A549 (cell line): ENCODE measurements at regions not wholly inside any gene's neighbourhood (a gene's known extent, or its start where the extent isn't known, plus 50 kb on each side); places are given as distances from the start of the nearest gene placed in this dataset.

Experiments used
- ATAC-seq, 2 experiments: fragments of 200-7000 bp in 1 of 2; fragments of >200 bp in 1 of 2; cut with Nextera tagmentation in 1 of 2; cut with Tn5 transposase in 1 of 2; 3 replicates each; pipeline versions ENCODE4 v1.8.0 to v1.9.1; 2018 to 2020; ENCODE audit warnings: mild to moderate bottlenecking in 1 of 2, moderate library complexity in 1 of 2
- CTCF ChIA-PET: fragments of 300-600 bp; sonication (Branson Sonifier 250); formaldehyde crosslinking; extraction: SDS; loops from one replicate; lab custom pipeline; 2021; ENCODE audit warnings: antibody characterized with exemption, inconsistent platforms; lab: Yijun Ruan, JAX
- POLR2A ChIA-PET: fragments of 350-600 bp; formaldehyde crosslinking; extraction: SDS; loops from one replicate; lab custom pipeline; 2021; ENCODE audit warnings: antibody characterized with exemption, inconsistent platforms; lab: Yijun Ruan, JAX
- DNase-seq, 2 experiments: peaks; one replicate each; pipeline versions ENCODE4 v3.0.0 to v3.0.0-alpha.2; 2011 to 2016; ENCODE audit warnings: low read depth in 1 of 2, low spot score in 1 of 2
- FAIRE-seq: peaks from 2 replicates; lab custom pipeline; 2011; peaks lifted over from hg19 to GRCh38; lab: Jason Lieb, UNC
- H3K27ac ChIP-seq, 2 experiments: fragments of >200 bp; sonication (Bioruptor Twin); formaldehyde crosslinking; 3 replicates each; pipeline ENCODE4 v1.5.1; 2016 to 2017
- H3K4me1 ChIP-seq: fragments of >200 bp; sonication (Bioruptor Twin); formaldehyde crosslinking; 3 replicates; pipeline ENCODE4 v1.6.1; 2016
- H3K4me2 ChIP-seq: fragments of >200 bp; sonication (Bioruptor Twin); formaldehyde crosslinking; 3 replicates; pipeline ENCODE4 v1.6.1; 2016
- H3K4me3 ChIP-seq: fragments of >200 bp; sonication (Bioruptor Twin); formaldehyde crosslinking; 3 replicates; pipeline ENCODE4 v1.5.1; 2016
- H3K9me3 ChIP-seq: fragments of >200 bp; sonication (Bioruptor Twin); formaldehyde crosslinking; 3 replicates; pipeline ENCODE4 v1.6.1; 2016
- BHLHE40 ChIP-seq: IDR thresholded peaks from 2 replicates; pipeline ENCODE4 v1.6.1; 2012; ENCODE audit warnings: low read depth, low read length, inconsistent platforms
- CBX2 ChIP-seq: fragments of 200-600 bp; sonication (generic); IDR thresholded peaks from 2 replicates; pipeline ENCODE4 v1.6.1; 2016; ENCODE audit warnings: low read depth, mild to moderate bottlenecking, borderline replicate concordance
- CBX8 ChIP-seq: fragments of 200-600 bp; sonication (generic); IDR thresholded peaks from 2 replicates; pipeline ENCODE4 v1.6.1; 2016
- CHD4 ChIP-seq: fragments of 200-600 bp; sonication (generic); IDR thresholded peaks from 2 replicates; pipeline ENCODE4 v1.6.1; 2016; ENCODE audit warnings: antibody characterized with exemption, mild to moderate bottlenecking, borderline replicate concordance
- CTCF ChIP-seq: fragments of >200 bp; sonication (Bioruptor Twin); formaldehyde crosslinking; IDR thresholded peaks from 3 replicates; pipeline ENCODE4 v1.5.1; 2016
- EHMT2 ChIP-seq: fragments of 200-600 bp; sonication (generic); IDR thresholded peaks from 2 replicates; pipeline ENCODE4 v1.6.1; 2016; ENCODE audit warnings: antibody characterized with exemption, low read depth, mild to moderate bottlenecking, moderate library complexity
- EP300 ChIP-seq, 2 experiments: fragments of >200 bp; sonication (Bioruptor Twin); formaldehyde crosslinking; IDR thresholded peaks; 2 replicates in 1 of 2; 3 replicates in 1 of 2; pipeline ENCODE4 v1.6.1; 2016 to 2017
- FOSL2 ChIP-seq, 2 experiments: fragments of 450-650 bp in 1 of 2; fragments of >200 bp in 1 of 2; sonication (Bioruptor Twin) in 1 of 2; formaldehyde crosslinking; IDR thresholded peaks; 2 replicates each; pipeline versions ENCODE4 v1.5.0 to v1.6.1; 2016 to 2020; ENCODE audit warnings: mild to moderate bottlenecking in 1 of 2, moderate library complexity in 1 of 2
- HES2 ChIP-seq: fragments of >200 bp; sonication (Bioruptor Twin); formaldehyde crosslinking; IDR thresholded peaks from 2 replicates; pipeline ENCODE4 v1.6.1; 2016
- HOXA7 ChIP-seq: fragments of 250-450 bp; sonication (Bioruptor Pico); IDR thresholded peaks from 2 replicates; pipeline ENCODE4 v1.5.0; 2020; ENCODE audit warnings: mild to moderate bottlenecking, moderate library complexity
- HOXB13 ChIP-seq: fragments of 250-450 bp; sonication (Bioruptor Pico); IDR thresholded peaks from 2 replicates; pipeline ENCODE4 v1.5.0; 2020; ENCODE audit warnings: low read depth, mild to moderate bottlenecking, moderate library complexity
- JUNB ChIP-seq: fragments of >200 bp; sonication (Bioruptor Twin); formaldehyde crosslinking; IDR thresholded peaks from 2 replicates; pipeline ENCODE4 v1.6.1; 2016
- KDM1A ChIP-seq: fragments of 200-600 bp; sonication (generic); IDR thresholded peaks from 2 replicates; pipeline ENCODE4 v1.6.1; 2016; ENCODE audit warnings: low read depth, mild to moderate bottlenecking
- MAFK ChIP-seq: fragments of 450-650 bp; IDR thresholded peaks from 2 replicates; pipeline ENCODE4 v1.6.1; 2014; ENCODE audit not compliant: partially characterized antibody
- MAZ ChIP-seq: fragments of 150-350 bp; IDR thresholded peaks from 2 replicates; pipeline ENCODE4 v1.6.1; 2014; ENCODE audit warnings: antibody characterized with exemption, low read depth, low read length, borderline replicate concordance
- PHF8 ChIP-seq: fragments of 200-600 bp; sonication (generic); IDR thresholded peaks from 2 replicates; pipeline ENCODE4 v1.6.1; 2016; ENCODE audit warnings: low read depth, mild to moderate bottlenecking, antibody characterized with exemption, moderate library complexity, borderline replicate concordance
- POLR2A ChIP-seq: IDR thresholded peaks from 2 replicates; pipeline ENCODE4 v1.6.1; 2012; ENCODE audit warnings: mild to moderate bottlenecking, low read length
- RAD21 ChIP-seq, 2 experiments: fragments of >200 bp in 1 of 2; sonication (Bioruptor Twin) in 1 of 2; formaldehyde crosslinking in 1 of 2; IDR thresholded peaks in 1 of 2; conservative IDR thresholded peaks in 1 of 2; 2 replicates in 1 of 2; 3 replicates in 1 of 2; pipeline ENCODE4 v1.6.1; 2012 to 2018; ENCODE audit warnings: inconsistent platforms in 1 of 2
- RARB ChIP-seq: fragments of 250-450 bp; sonication (Bioruptor Pico); IDR thresholded peaks from 2 replicates; pipeline ENCODE4 v1.8.0; 2021; ENCODE audit warnings: mild to moderate bottlenecking, moderate library complexity
- WGBS: methylation state at CpG from one replicate; pipeline ENCODE4 v1.1.6; 2017; ENCODE audit errors: missing lambda C conversion rate; 5-methylcytosine and 5-hydroxymethylcytosine counted together
- TF ChIP-seq, protein P1 (sequence below): fragments of 450-650 bp; IDR thresholded peaks from 2 replicates; pipeline ENCODE4 v1.6.1; 2014; ENCODE audit warnings: antibody characterized with exemption
- TF ChIP-seq, protein P2 (sequence below): fragments of 250-450 bp; sonication (Bioruptor Pico); IDR thresholded peaks from 2 replicates; pipeline ENCODE4 v1.5.0; 2021; ENCODE audit warnings: mild to moderate bottlenecking, moderate library complexity, borderline replicate concordance
- TF ChIP-seq, protein P3 (sequence below): fragments of >200 bp; sonication (Bioruptor Twin); formaldehyde crosslinking; IDR thresholded peaks from 3 replicates; pipeline ENCODE4 v1.6.1; 2016
- TF ChIP-seq, protein P4 (sequence below): IDR thresholded peaks from 2 replicates; pipeline ENCODE4 v1.6.1; 2012

GRCh38 chr2:146666340-146666739 lies 1178.5 kb upstream of the ACVR2A start:
- Histone ChIP-seq H3K4me2 (peak overlapping the region; percentile 35; the same call in 2 of the 3 replicates), H3K4me1 (peaks cover 12% of the 10 kb centered on the region), H3K27ac (no peak overlapping the region)
- no peak for FAIRE-seq
- CTCF ChIA-PET = no interaction called here
- peak in 1 of 2 experiments; percentile 5 for DNase-seq
- POLR2A ChIA-PET = no interaction called here
- TF ChIP-seq, protein P1, sequence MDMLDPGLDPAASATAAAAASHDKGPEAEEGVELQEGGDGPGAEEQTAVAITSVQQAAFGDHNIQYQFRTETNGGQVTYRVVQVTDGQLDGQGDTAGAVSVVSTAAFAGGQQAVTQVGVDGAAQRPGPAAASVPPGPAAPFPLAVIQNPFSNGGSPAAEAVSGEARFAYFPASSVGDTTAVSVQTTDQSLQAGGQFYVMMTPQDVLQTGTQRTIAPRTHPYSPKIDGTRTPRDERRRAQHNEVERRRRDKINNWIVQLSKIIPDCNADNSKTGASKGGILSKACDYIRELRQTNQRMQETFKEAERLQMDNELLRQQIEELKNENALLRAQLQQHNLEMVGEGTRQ = no peak
- TF ChIP-seq CHD4 (no peak), CTCF (no peak), MAZ (no peak), PHF8 (no peak), FOSL2 (IDR thresholded peaks at IDR 0.05) (no peak), FOSL2 (CRISPR knock-in tag; IDR thresholded peaks at IDR 0.05) (peak; percentile 35; the same call in 1 of the 2 replicates), JUNB (no peak)
- TF ChIP-seq, all 56 proteins: peak for 1
- H3K4me3 ChIP-seq = no peak overlapping the region
- no peaks in the 10 kb centered on the region for H3K9me3 ChIP-seq
- no peak; a peak in 1 of 6 replicates for ATAC-seq
- WGBS = 20% methylated on average over 1 of the region's 1 CpG

DNA sequence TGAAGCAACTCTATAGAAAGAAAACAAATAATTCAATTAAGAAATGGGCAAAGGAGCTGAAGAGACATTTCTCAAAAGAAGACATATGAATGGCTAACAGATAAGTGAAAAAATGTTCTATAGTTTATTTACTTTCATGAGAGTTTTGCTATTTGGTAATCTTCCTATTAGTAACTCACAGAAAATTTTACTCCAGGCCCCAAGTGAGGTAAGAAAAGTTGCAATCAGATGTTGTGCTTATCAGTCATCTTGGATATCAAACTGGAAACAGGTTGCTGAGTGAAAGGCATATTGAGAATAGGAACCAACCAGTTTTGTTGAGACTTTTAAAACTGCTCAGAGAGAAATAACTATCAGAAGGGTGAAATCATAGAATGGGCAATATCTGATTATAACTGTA lies 1179.0 kb upstream of the ACVR2A start:
- peaks cover 16% of the 10 kb centered on the region for H3K4me1 ChIP-seq
- FAIRE-seq (no peak), DNase-seq (no peak), ATAC-seq (no peak)
- peak overlapping the region; percentile 35; the same call in 2 of the 3 replicates for H3K4me2 ChIP-seq
- ChIA-PET POLR2A (no interaction called here), CTCF (no interaction called here)
- no peaks in the 10 kb centered on the region for H3K9me3 ChIP-seq
- no peak overlapping the region for H3K4me3 ChIP-seq
- TF ChIP-seq BHLHE40 (no peak), POLR2A (no peak), CBX8 (no peak), KDM1A (no peak), CBX2 (no peak), CHD4 (no peak), RAD21 (conservative IDR thresholded peaks at IDR 0.05 in 1 of 2, IDR thresholded peaks at IDR 0.05 in 1 of 2) (no peak), EHMT2 (no peak), RARB (CRISPR knock-in tag) (no peak), JUNB (no peak), HOXB13 (CRISPR knock-in tag) (no peak), MAFK (no peak), HES2 (no peak), HOXA7 (no peak), EP300 (IDR thresholded peaks at IDR 0.05) (no peak)
- TF ChIP-seq, protein P2, sequence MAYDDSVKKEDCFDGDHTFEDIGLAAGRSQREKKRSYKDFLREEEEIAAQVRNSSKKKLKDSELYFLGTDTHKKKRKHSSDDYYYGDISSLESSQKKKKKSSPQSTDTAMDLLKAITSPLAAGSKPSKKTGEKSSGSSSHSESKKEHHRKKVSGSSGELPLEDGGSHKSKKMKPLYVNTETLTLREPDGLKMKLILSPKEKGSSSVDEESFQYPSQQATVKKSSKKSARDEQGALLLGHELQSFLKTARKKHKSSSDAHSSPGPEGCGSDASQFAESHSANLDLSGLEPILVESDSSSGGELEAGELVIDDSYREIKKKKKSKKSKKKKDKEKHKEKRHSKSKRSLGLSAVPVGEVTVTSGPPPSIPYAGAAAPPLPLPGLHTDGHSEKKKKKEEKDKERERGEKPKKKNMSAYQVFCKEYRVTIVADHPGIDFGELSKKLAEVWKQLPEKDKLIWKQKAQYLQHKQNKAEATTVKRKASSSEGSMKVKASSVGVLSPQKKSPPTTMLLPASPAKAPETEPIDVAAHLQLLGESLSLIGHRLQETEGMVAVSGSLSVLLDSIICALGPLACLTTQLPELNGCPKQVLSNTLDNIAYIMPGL (CRISPR knock-in tag) = no peak
- TF ChIP-seq, protein P3, sequence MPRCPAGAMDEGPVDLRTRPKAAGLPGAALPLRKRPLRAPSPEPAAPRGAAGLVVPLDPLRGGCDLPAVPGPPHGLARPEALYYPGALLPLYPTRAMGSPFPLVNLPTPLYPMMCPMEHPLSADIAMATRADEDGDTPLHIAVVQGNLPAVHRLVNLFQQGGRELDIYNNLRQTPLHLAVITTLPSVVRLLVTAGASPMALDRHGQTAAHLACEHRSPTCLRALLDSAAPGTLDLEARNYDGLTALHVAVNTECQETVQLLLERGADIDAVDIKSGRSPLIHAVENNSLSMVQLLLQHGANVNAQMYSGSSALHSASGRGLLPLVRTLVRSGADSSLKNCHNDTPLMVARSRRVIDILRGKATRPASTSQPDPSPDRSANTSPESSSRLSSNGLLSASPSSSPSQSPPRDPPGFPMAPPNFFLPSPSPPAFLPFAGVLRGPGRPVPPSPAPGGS = no peak
- TF ChIP-seq, protein P4, sequence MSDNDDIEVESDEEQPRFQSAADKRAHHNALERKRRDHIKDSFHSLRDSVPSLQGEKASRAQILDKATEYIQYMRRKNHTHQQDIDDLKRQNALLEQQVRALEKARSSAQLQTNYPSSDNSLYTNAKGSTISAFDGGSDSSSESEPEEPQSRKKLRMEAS = no peak
- H3K27ac ChIP-seq = no peak overlapping the region
